GM12878 (cell line): ENCODE measurements at regions not wholly inside any gene's neighbourhood (a gene's known extent, or its start where the extent isn't known, plus 50 kb on each side); places are given as distances from the start of the nearest gene placed in this dataset.

Source experiments
- ATAC-seq: fragments of 200-7000 bp; cut with Tn5 transposase; 3 replicates; pipeline ENCODE4 v1.9.1; 2020; ENCODE audit warnings: mild to moderate bottlenecking, moderate library complexity
- BruUV-seq: library from RNA; stranded (reverse); fragments of 400-500 nt; replicated peaks from 2 replicates; lab custom pipeline; 2021; lab: Mats Ljungman, UMichigan
- CTCF ChIA-PET: fragments of 300-600 bp; sonication (Branson Sonifier 250); formaldehyde crosslinking; extraction: SDS; loops from one replicate; lab custom pipeline; 2021; ENCODE audit warnings: inconsistent platforms; lab: Yijun Ruan, JAX
- POLR2A ChIA-PET: fragments of 350-600 bp; formaldehyde crosslinking; extraction: SDS; loops from one replicate; lab custom pipeline; 2021; ENCODE audit warnings: inconsistent platforms; lab: Charles Lee
- RAD21 ChIA-PET: fragments of 300-600 bp; sonication (Branson Sonifier 250); formaldehyde crosslinking; loops from one replicate; lab custom pipeline; 2023; ENCODE audit warnings: antibody characterized with exemption; ENCODE audit not compliant: unreplicated experiment; lab: Charles Lee
- SMC1A ChIA-PET: fragments of 300-600 bp; sonication (Branson Sonifier 250); formaldehyde crosslinking; loops from one replicate; lab custom pipeline; 2023; ENCODE audit not compliant: unreplicated experiment, uncharacterized antibody; lab: Charles Lee
- DNase-seq: peaks from one replicate; pipeline ENCODE4 v3.0.0-alpha.2; 2011; ENCODE audit warnings: low read depth, low spot score
- FAIRE-seq: peaks from 3 replicates; lab custom pipeline; 2011; peaks lifted over from hg19 to GRCh38; lab: Jason Lieb, UNC
- H2AFZ ChIP-seq: 2 replicates; pipeline ENCODE4 v1.6.0; 2011; ENCODE audit warnings: low read depth, low read length, control low read depth; ENCODE audit not compliant: control insufficient read depth
- H3K27ac ChIP-seq: 2 replicates; pipeline ENCODE4 v1.5.1; 2011; ENCODE audit warnings: control low read depth; ENCODE audit not compliant: control insufficient read depth, insufficient read depth
- H3K27me3 ChIP-seq, 2 experiments: replicated peaks in 1 of 2; 2 replicates each; pipeline versions ENCODE4 v1.6.0 to v1.6.1; 2011; ENCODE audit warnings: low read length in 1 of 2; ENCODE audit not compliant: control insufficient read depth in 2 of 2, insufficient read depth in 2 of 2
- H3K36me3 ChIP-seq, 2 experiments: 2 replicates each; pipeline ENCODE4 v1.5.1; 2011; ENCODE audit warnings: low read length in 1 of 2; ENCODE audit not compliant: control insufficient read depth in 2 of 2, insufficient read depth in 2 of 2
- H3K4me1 ChIP-seq: 2 replicates; pipeline ENCODE4 v1.6.1; 2011; ENCODE audit warnings: mild to moderate bottlenecking, low read length, moderate library complexity, mixed read lengths; ENCODE audit not compliant: control insufficient read depth, insufficient read depth
- H3K4me2 ChIP-seq: 2 replicates; pipeline ENCODE4 v1.6.0; 2011; ENCODE audit warnings: control low read depth; ENCODE audit not compliant: control insufficient read depth, insufficient read depth
- H3K4me3 ChIP-seq: fragments of 200-600 bp; sonication (generic); 2 replicates; pipeline ENCODE4 v1.5.1; 2016
- H3K79me2 ChIP-seq: 2 replicates; pipeline ENCODE4 v1.6.0; 2011; ENCODE audit warnings: low read length; ENCODE audit not compliant: control insufficient read depth, insufficient read depth
- H3K9ac ChIP-seq: 2 replicates; pipeline ENCODE4 v1.8.0; 2011; ENCODE audit warnings: low read length, control low read depth, mixed read lengths; ENCODE audit not compliant: control insufficient read depth, insufficient read depth
- H3K9me3 ChIP-seq: replicated peaks from 3 replicates; pipeline ENCODE4 v1.5.1; 2011; ENCODE audit warnings: mild to moderate bottlenecking, low read length; ENCODE audit not compliant: control insufficient read depth, insufficient read depth
- H4K20me1 ChIP-seq: 2 replicates; pipeline ENCODE4 v1.6.0; 2011; ENCODE audit not compliant: control insufficient read depth, insufficient read depth
- BCL11A ChIP-seq: IDR thresholded peaks from 2 replicates; pipeline ENCODE4 v1.6.1; 2011; ENCODE audit warnings: low read depth, low read length
- FOXM1 ChIP-seq: IDR thresholded peaks from 2 replicates; pipeline ENCODE4 v1.6.1; 2012; ENCODE audit warnings: low read depth, mild to moderate bottlenecking, inconsistent platforms, low read length, moderate library complexity
- MXI1 ChIP-seq: fragments of 150-350 bp; IDR thresholded peaks from 2 replicates; pipeline ENCODE4 v1.6.1; 2011; ENCODE audit warnings: low read depth, mild to moderate bottlenecking, inconsistent platforms, low read length, improper control_type of control experiment
- NFYA ChIP-seq: IDR thresholded peaks from 2 replicates; pipeline ENCODE4 v1.6.1; 2011; ENCODE audit warnings: low read depth, mild to moderate bottlenecking, low read length, improper control_type of control experiment, borderline replicate concordance
- RBBP5 ChIP-seq: fragments of 200-600 bp; sonication (generic); conservative IDR thresholded peaks from 2 replicates; pipeline ENCODE4 v1.6.1; 2016
- RELA ChIP-seq: fragments of 450-650 bp; IDR thresholded peaks from 2 replicates; pipeline ENCODE4 v1.8.0; 2014; ENCODE audit warnings: borderline replicate concordance; ENCODE audit not compliant: partially characterized antibody
- SIX5 ChIP-seq: IDR thresholded peaks from 2 replicates; pipeline ENCODE4 v1.6.1; 2011; ENCODE audit warnings: mild to moderate bottlenecking, low read depth, low read length, moderate library complexity; ENCODE audit not compliant: severe bottlenecking
- SP1 ChIP-seq: IDR thresholded peaks from one replicate; pipeline ENCODE4 v1.6.1; 2011; ENCODE audit warnings: low read depth, low read length
- STAT1 ChIP-seq: fragments of 450-650 bp; conservative IDR thresholded peaks from 2 replicates; pipeline ENCODE4 v1.6.1; 2014; ENCODE audit warnings: antibody characterized with exemption, mild to moderate bottlenecking
- TAF1 ChIP-seq: IDR thresholded peaks from 2 replicates; pipeline ENCODE4 v1.6.1; 2011; ENCODE audit warnings: mild to moderate bottlenecking, low read depth, low read length, borderline replicate concordance
- TCF12 ChIP-seq: IDR thresholded peaks from 2 replicates; pipeline ENCODE4 v1.6.1; 2011; ENCODE audit warnings: low read depth, mild to moderate bottlenecking, low read length
- WGBS: methylation state at CpG from one replicate; pipeline ENCODE4 v1.1.6; 2016; ENCODE audit warnings: low lambda C conversion rate; ENCODE audit not compliant: insufficient replicate concordance, insufficient coverage; ENCODE audit errors: missing lambda C conversion rate; 5-methylcytosine and 5-hydroxymethylcytosine counted together
- in situ Hi-C: fragments of 300-500 bp; cut with MboI; formaldehyde crosslinking; loops from 9 replicates; pipeline ENCODE4 v1.14.3; 2018; ENCODE audit warnings: mixed read lengths
- intact Hi-C: fragments of 100-400 bp; cut with micrococcal nuclease; formaldehyde crosslinking; loops from one replicate; pipeline ENCODE4 v1.14.2; 2022; ENCODE audit not compliant: unreplicated experiment
- TF ChIP-seq, protein P1 (sequence below): IDR thresholded peaks from 2 replicates; pipeline ENCODE4 v1.6.1; 2011; ENCODE audit warnings: borderline replicate concordance, low read depth, mild to moderate bottlenecking, moderate library complexity, low read length; ENCODE audit not compliant: insufficient read depth, poor library complexity, severe bottlenecking

DNA sequence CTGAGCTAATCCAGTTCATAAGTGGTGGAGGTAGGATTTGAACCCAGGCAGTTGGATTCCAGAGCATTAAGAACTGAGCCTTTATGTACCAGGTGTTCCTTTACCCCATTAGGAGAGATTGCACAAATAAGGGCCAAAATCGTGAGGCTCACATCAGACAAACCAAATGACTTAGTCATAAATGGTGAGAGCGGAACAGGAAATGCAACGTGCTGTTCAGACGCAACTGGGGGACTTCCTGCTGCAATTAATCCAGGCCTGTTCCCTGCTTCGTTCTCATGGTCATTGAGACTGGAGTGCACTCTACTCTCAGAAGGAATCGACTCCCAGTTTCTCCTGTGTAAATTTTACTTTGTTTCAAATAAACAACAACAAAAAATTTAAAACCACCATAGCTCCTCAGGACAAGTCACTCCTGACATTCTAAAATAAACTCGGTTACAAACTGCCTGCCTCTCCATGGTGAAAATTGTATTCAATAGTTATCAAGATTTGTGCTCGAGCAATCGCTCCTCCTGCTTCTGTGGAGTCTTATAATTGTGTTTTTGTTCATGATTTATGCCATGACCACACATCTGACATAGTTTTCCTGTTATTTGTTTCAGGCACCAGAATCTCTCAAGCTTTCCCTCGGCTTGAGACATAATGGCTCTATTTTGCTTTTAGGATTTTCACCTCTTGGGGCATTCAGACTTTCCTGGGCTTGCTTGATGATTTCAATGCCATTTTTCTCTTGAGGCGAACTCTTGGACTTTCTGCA is 115.3 kb upstream of the BMPER start:
- Histone ChIP-seq H4K20me1 (no peaks in the 10 kb centered on the region), H3K4me1 (no peaks in the 10 kb centered on the region), H3K9me3 (no peaks in the 10 kb centered on the region), H3K79me2 (no peaks in the 10 kb centered on the region), H3K4me2 (no peak overlapping the region), H3K36me3 (no peaks in the 10 kb centered on the region), H3K27ac (no peak overlapping the region), H3K4me3 (no peak overlapping the region), H3K9ac (no peak overlapping the region), H3K27me3 (no peaks in the 10 kb centered on the region; a peak in 1 of 4 replicates), H2AFZ (no peak overlapping the region; the same call in 1 of the 2 replicates)
- in situ Hi-C loops (no loop called here), intact Hi-C loops (no loop called here)
- POLR2A ChIA-PET = no interaction called here
- RAD21 ChIA-PET = no interaction called here
- no peak for FAIRE-seq
- no TSS peak for BruUV-seq
- SMC1A ChIA-PET = interaction anchor here (1.2 kb wide), 1 partner anchor 10 kb away, joined by 3 read pairs; no protein-coding TSS in a partner anchor
- CTCF ChIA-PET = no interaction called here
- no peak for TF ChIP-seq SIX5
- TF ChIP-seq SP1 = no peak
- TF ChIP-seq, protein P1, sequence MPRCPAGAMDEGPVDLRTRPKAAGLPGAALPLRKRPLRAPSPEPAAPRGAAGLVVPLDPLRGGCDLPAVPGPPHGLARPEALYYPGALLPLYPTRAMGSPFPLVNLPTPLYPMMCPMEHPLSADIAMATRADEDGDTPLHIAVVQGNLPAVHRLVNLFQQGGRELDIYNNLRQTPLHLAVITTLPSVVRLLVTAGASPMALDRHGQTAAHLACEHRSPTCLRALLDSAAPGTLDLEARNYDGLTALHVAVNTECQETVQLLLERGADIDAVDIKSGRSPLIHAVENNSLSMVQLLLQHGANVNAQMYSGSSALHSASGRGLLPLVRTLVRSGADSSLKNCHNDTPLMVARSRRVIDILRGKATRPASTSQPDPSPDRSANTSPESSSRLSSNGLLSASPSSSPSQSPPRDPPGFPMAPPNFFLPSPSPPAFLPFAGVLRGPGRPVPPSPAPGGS = no peak
- no peak for TF ChIP-seq RELA
- no peak for DNase-seq
- ATAC-seq = no peak
- 6% methylated on average over 11 of the region's 11 CpGs for WGBS

DNA sequence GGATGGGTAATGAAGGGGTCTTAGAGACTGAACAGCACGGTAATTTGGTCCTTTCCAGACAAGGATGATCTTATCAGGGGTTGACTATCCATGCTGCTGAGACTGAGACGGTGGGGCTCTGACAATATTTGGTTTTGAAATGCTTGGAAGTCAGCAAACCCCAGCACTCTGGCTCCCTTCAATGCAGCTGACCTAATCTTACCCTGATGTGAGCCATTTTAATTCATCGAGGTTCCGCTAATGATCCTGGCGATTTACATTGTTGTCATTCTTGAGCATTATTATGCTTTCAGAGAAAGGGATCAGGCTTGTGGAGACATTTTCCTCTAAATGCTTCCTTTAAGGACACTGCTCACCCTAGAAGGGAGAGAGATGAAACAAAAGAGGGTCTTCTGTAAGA is 114.6 kb upstream of the BMPER start:
- in situ Hi-C loops (no loop called here), intact Hi-C loops (no loop called here)
- DNase-seq (no peak), FAIRE-seq (no peak), ATAC-seq (no peak)
- H4K20me1 ChIP-seq = no peaks in the 10 kb centered on the region
- H3K79me2 ChIP-seq = no peaks in the 10 kb centered on the region
- POLR2A ChIA-PET = no interaction called here
- RAD21 ChIA-PET = no interaction called here
- no peak overlapping the region for H3K4me2 ChIP-seq
- H3K27me3 ChIP-seq = no peaks in the 10 kb centered on the region; a peak in 1 of 4 replicates
- no peak overlapping the region for H3K9ac ChIP-seq
- no TSS peak for BruUV-seq
- H3K27ac ChIP-seq = no peak overlapping the region
- CTCF ChIA-PET = no interaction called here
- H3K36me3 ChIP-seq = no peaks in the 10 kb centered on the region
- H3K4me3 ChIP-seq = no peak overlapping the region
- WGBS = 45% methylated on average over 5 of the region's 5 CpGs
- SMC1A ChIA-PET = no interaction called here
- no peak overlapping the region for H2AFZ ChIP-seq
- H3K9me3 ChIP-seq = no peaks in the 10 kb centered on the region
- no peaks in the 10 kb centered on the region for H3K4me1 ChIP-seq
- TF ChIP-seq FOXM1 (no peak), NFYA (no peak), SP1 (no peak), TAF1 (no peak), TCF12 (no peak), STAT1 (no peak), BCL11A (no peak), RBBP5 (no peak), MXI1 (no peak)
